Heart right ventricle (tissue), 16 donors: ENCODE measurements at regions not wholly inside any gene's neighbourhood (a gene's known extent, or its start where the extent isn't known, plus 50 kb on each side); places are given as distances from the start of the nearest gene placed in this dataset.

Experiments used
- ATAC-seq, 8 donors: fragments of 200-7000 bp; cut with Tn5 transposase; one replicate each; pipeline ENCODE4 v1.9.1; 2020; ENCODE audit warnings: mild to moderate bottlenecking in 8 of 8, moderate library complexity in 8 of 8, moderate number of reproducible peaks in 1 of 8
- DNase-seq, 2 donors: peaks; one replicate each; pipeline ENCODE4 v3.0.0-alpha.2; 2020
- H3K27ac ChIP-seq, 10 donors: fragments of 200-600 bp; sonication (generic) in 2 of 10; one replicate each; pipeline versions ENCODE4 v1.5.0 to v1.8.0; 2020 to 2022; ENCODE audit warnings: mild to moderate bottlenecking in 3 of 10
- H3K27me3 ChIP-seq, 7 donors: fragments of 200-600 bp; one replicate each; pipeline ENCODE4 v1.8.0; 2021 to 2022; ENCODE audit warnings: mild to moderate bottlenecking in 2 of 7
- H3K36me3 ChIP-seq, 9 donors: fragments of 200-600 bp; sonication (generic) in 1 of 9; one replicate each; pipeline versions ENCODE4 v1.5.0 to v1.8.0; 2020 to 2022; ENCODE audit warnings: mild to moderate bottlenecking in 2 of 9
- H3K4me1 ChIP-seq, 9 donors: fragments of 200-600 bp; sonication (generic) in 1 of 9; one replicate each; pipeline versions ENCODE4 v1.5.0 to v1.8.0; 2020 to 2022; ENCODE audit warnings: mild to moderate bottlenecking in 4 of 9
- H3K4me3 ChIP-seq, 10 donors: fragments of 200-600 bp; sonication (generic) in 2 of 10; one replicate each; pipeline versions ENCODE4 v1.5.0 to v1.8.0; 2020 to 2022; ENCODE audit warnings: mild to moderate bottlenecking in 7 of 10, moderate library complexity in 2 of 10
- H3K9me3 ChIP-seq, 11 donors: fragments of 200-600 bp in 10 of 11; sonication (generic) in 2 of 11; one replicate each; pipeline versions ENCODE4 v1.5.0 to v1.8.0; 2013 to 2022; ENCODE audit warnings: mild to moderate bottlenecking in 2 of 11, control low read depth in 1 of 11, moderate library complexity in 1 of 11
- CTCF ChIP-seq, 9 donors: fragments of 200-600 bp; sonication (generic) in 2 of 9; IDR thresholded peaks; one replicate each; pipeline versions ENCODE4 v1.5.0 to v1.8.0; 2021 to 2022; ENCODE audit warnings: antibody characterized with exemption in 9 of 9, mild to moderate bottlenecking in 5 of 9, moderate library complexity in 1 of 9
- WGBS, 2 donors: extraction: QIAGEN DNeasy Blood & Tissue Kit; methylation state at CpG; one replicate each; pipeline ENCODE4 v1.1.7; 2013; ENCODE audit warnings: inconsistent platforms in 1 of 2; 5-methylcytosine and 5-hydroxymethylcytosine counted together
- intact Hi-C, 10 donors: fragments of 100-400 bp; cut with DNase I; formaldehyde crosslinking; loops; one replicate each; pipeline versions ENCODE4 v1.11.1 to v1.14.2; 2022
- donor health status: Arrhythmogenic right ventricular cardiomyopathy.
- donor health status: ischemic (EF 13 %, LVEDD 7.1; RV severe dilation, severe dysfunction).
- donor health status: healthy with polysubstance abuse.
- donor health status: DM: no; HTN: yes; CAD: no.
- donor health status: DM: no; HTN: no; CAD: no.
- donor health status: ischemic (EF 25% LVEDD 6.9; RV normal size, moderate dysfunction).
- donor health status: ischemic (EF 25% LVEDD 5.7; RV mildly dilated, moderate dysfunction).
- donor health status: healthy.
- donor health status: DM: yes; HTN: yes; CAD: no.
- donor health status: Ischemic cardiomyopathy.
- donor health status: ischemic (EF 35%, LVEDD 5.7; RV mildly dilated, moderate dysfunction).
- donor health status: nonischemic (EF 11% LVEDD 7.7; RV severe dilation, severe dysfunction).
- donor health status: DM: yes; HTN: yes; CAD: no.
- donor health status: PGD.
- donor health status: ischemic (EF 29% LVEDD 5.4; RV normal size, mild dysfunction).
- donor health status: nonischemic (EF 23%, LVEDD 6.1; RV moderate dilation, normal function).

GRCh38 chr13:58306062-58306461, 674.5 kb downstream of the PCDH17 start:
- Histone ChIP-seq H3K27ac (no peak overlapping the region), H3K4me1 (no peaks in the 10 kb centered on the region), H3K27me3 (no peaks in the 10 kb centered on the region), H3K36me3 (no peaks in the 10 kb centered on the region), H3K4me3 (no peak overlapping the region), H3K9me3 (no peaks in the 10 kb centered on the region)
- 94 to 100% methylated on average over 1 of the region's 1 CpG for WGBS, 2 donors
- intact Hi-C loops = no loop called here
- TF ChIP-seq CTCF (IDR thresholded peaks at IDR 0.05) = no peak
- no peak for DNase-seq
- no peak for ATAC-seq

GRCh38 chr13:58313219-58313618, 681.7 kb downstream of the PCDH17 start:
- H3K27me3 ChIP-seq = no peaks in the 10 kb centered on the region
- ATAC-seq (no peak), DNase-seq (no peak)
- WGBS, 2 donors = 82 to 83% methylated on average over 2 of the region's 2 CpGs
- no peaks in the 10 kb centered on the region for H3K4me1 ChIP-seq
- no peaks in the 10 kb centered on the region for H3K9me3 ChIP-seq
- intact Hi-C loops = no loop called here
- H3K4me3 ChIP-seq = no peak overlapping the region
- TF ChIP-seq CTCF (IDR thresholded peaks at IDR 0.05) = no peak
- H3K36me3 ChIP-seq = no peaks in the 10 kb centered on the region
- no peak overlapping the region for H3K27ac ChIP-seq

- Histone ChIP-seq H3K4me1 (no peaks in the 10 kb centered on the region), H3K27ac (no peak overlapping the region), H3K36me3 (no peaks in the 10 kb centered on the region), H3K4me3 (no peak overlapping the region), H3K9me3 (no peaks in the 10 kb centered on the region), H3K27me3 (no peaks in the 10 kb centered on the region)
- no peak for DNase-seq
- TF ChIP-seq CTCF (IDR thresholded peaks at IDR 0.05) = no peak
- ATAC-seq = no peak
- WGBS, 2 donors = 98 to 99% methylated on average over 45 to 50 of the region's 50 CpGs
- intact Hi-C loops = no loop called here
Measured at GRCh38 chr13:58318495-58319167, 687.1 kb downstream of the PCDH17 start.

- H3K27ac ChIP-seq = no peak overlapping the region
- no peak overlapping the region for H3K4me3 ChIP-seq
- TF ChIP-seq CTCF (IDR thresholded peaks at IDR 0.05) = no peak
- DNase-seq (no peak), ATAC-seq (no peak)
- intact Hi-C loops = no loop called here
- H3K27me3 ChIP-seq = no peaks in the 10 kb centered on the region
- no peaks in the 10 kb centered on the region for H3K36me3 ChIP-seq
- no peaks in the 10 kb centered on the region for H3K4me1 ChIP-seq
- no peaks in the 10 kb centered on the region for H3K9me3 ChIP-seq
Measured at GRCh38 chr13:58324161-58324560, 692.6 kb downstream of the PCDH17 start.
